IPS DF 6.9 (cell line): ENCODE measurements at regions not wholly inside any gene's neighbourhood (a gene's known extent, or its start where the extent isn't known, plus 50 kb on each side); places are given as distances from the start of the nearest gene placed in this dataset.

ENCODE experiments used
- DNase-seq: peaks from one replicate; pipeline ENCODE4 v3.0.0-alpha.2; 2013; ENCODE audit warnings: low read depth, low spot score
- H3K27ac ChIP-seq: one replicate; pipeline ENCODE4 v1.5.1; 2013; ENCODE audit warnings: low read length, control low read depth
- H3K27me3 ChIP-seq: 2 replicates; pipeline ENCODE4 v1.6.1; 2013; ENCODE audit warnings: mild to moderate bottlenecking, low read length; ENCODE audit not compliant: control insufficient read depth, insufficient read depth
- H3K36me3 ChIP-seq: 2 replicates; pipeline ENCODE4 v1.6.1; 2013; ENCODE audit warnings: low read length; ENCODE audit not compliant: control insufficient read depth, insufficient read depth
- H3K4me1 ChIP-seq: 2 replicates; pipeline ENCODE4 v1.6.1; 2013; ENCODE audit warnings: low read length; ENCODE audit not compliant: control insufficient read depth, insufficient read depth
- H3K4me3 ChIP-seq: 2 replicates; pipeline ENCODE4 v1.5.1; 2013; ENCODE audit warnings: mild to moderate bottlenecking, low read length
- H3K9me3 ChIP-seq: 2 replicates; pipeline ENCODE4 v1.6.1; 2013; ENCODE audit warnings: low read length, inconsistent platforms; ENCODE audit not compliant: control insufficient read depth, insufficient read depth
- WGBS: extraction: QIAGEN DNeasy Blood & Tissue Kit; methylation state at CpG from one replicate; pipeline ENCODE4 v1.1.7; 2013; ENCODE audit warnings: mixed read lengths, missing lambda C conversion rate; ENCODE audit not compliant: insufficient read length, insufficient coverage; 5-methylcytosine and 5-hydroxymethylcytosine counted together

DNA sequence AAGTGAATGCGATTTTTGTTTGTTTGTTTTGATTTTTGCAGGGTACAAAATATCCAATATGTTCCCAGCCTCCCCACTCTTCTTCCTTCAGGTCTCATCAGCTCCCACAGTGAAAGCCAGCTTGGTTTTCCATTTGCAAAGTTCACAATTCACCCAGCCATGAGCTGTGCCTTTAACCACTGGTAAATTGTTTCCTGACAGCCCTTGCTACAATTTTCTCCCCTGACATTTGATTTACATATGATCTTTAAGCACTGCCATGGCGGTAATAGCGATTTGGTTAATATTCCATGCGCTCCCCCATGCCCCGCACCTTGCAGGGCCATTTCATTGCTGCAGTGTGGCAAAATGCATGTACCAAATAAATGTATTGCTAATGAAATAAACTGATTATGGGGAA, 385.9 kb downstream of the MIAT start:
- Histone ChIP-seq H3K27me3 (no peaks in the 10 kb centered on the region), H3K4me3 (no peak overlapping the region), H3K36me3 (no peaks in the 10 kb centered on the region), H3K27ac (no peak overlapping the region), H3K4me1 (no peaks in the 10 kb centered on the region), H3K9me3 (no peaks in the 10 kb centered on the region)
- DNase-seq: no peak
- no CpG with 5 or more reads among the region's 5 CpGs for WGBS

DNA sequence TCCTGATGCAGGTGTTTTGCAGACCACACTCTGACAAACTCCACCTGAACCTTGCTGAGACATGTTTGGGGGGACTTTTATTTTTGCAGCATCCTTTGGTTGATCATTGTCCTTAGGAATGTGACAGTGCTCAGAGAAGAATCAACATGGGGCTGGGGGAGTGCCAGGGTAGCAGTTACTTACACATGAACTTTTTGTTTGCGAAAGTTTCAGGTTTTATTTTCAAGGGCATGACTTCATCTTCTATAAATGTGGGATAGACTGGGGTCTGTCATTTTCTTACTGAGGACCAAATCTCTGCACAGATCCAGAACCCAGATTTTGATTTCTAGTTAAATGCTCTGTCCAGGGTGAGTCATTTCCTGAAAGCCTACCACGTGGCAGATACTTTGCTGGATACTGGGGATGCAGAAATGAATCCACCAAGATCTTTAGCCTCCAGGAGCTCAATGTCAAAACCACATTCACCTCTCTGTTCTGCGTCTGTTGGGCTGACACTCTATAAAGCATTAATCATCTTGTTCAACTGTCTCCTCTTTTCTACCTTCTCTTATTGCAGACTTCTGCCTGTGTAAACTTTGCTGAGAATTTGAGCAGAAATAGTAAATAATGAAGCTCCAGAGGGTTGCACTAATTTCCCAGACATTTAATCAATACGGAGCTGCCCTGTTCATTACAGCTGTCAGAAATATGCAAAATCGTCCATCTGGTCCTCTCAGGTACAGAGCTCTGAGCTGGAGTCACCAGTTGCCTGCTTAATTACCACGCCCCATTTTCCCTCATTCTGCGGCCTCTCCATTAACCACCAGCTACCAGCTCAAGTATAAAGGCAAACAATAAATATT, 387.9 kb downstream of the MIAT start:
- Histone ChIP-seq H3K27ac (no peak overlapping the region), H3K4me3 (no peak overlapping the region), H3K9me3 (no peaks in the 10 kb centered on the region), H3K27me3 (no peaks in the 10 kb centered on the region), H3K4me1 (no peaks in the 10 kb centered on the region), H3K36me3 (no peaks in the 10 kb centered on the region)
- no peak for DNase-seq
- WGBS: no CpG with 5 or more reads among the region's 7 CpGs

DNA sequence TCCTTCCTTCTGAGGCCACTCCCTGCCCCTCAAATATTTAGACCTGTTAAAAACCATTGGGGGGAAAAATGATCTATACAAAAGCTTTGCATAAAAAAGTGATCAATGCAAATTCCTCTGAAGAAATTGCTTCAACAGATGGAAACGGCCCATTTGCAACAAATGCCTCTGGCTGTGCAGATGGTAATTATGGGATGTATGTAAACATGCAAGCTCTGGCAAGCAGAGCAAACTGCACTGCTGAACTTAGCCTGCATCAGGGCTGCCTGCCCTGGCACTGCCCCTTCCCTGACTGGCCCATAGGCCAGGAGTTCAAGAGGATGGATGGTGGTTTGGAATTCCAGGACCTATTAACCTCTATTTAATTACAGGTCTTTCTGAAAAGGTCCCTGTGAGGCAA, 388.7 kb downstream of the MIAT start:
- Histone ChIP-seq H3K36me3 (no peaks in the 10 kb centered on the region), H3K27me3 (no peaks in the 10 kb centered on the region), H3K4me3 (no peak overlapping the region), H3K4me1 (no peaks in the 10 kb centered on the region), H3K9me3 (no peaks in the 10 kb centered on the region), H3K27ac (no peak overlapping the region)
- no CpG with 5 or more reads among the region's 1 CpG for WGBS
- no peak for DNase-seq

DNA sequence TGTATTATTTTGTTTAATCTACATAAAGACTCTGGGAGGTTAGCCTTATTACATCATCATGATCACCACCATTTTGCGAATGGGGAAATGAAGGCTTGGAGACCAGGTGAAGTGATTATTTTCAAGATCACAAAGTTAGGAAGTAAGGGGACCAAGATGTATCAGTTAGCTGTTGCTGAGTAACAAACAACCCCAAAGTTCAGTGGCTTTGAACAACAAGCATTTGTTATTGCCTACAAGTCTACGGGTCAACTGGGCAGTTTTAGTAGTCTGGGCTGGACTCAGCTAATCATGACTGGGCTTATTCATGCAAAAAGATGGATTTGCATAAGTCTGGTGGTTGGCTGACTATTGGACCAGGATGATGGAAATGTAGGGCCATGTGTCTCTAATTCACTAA, 389.2 kb downstream of the MIAT start:
- Histone ChIP-seq H3K4me3 (no peak overlapping the region), H3K36me3 (no peaks in the 10 kb centered on the region), H3K27me3 (no peaks in the 10 kb centered on the region), H3K4me1 (no peaks in the 10 kb centered on the region), H3K9me3 (no peaks in the 10 kb centered on the region), H3K27ac (no peak overlapping the region)
- WGBS: no CpG with 5 or more reads among the region's 2 CpGs
- DNase-seq: no peak

DNA sequence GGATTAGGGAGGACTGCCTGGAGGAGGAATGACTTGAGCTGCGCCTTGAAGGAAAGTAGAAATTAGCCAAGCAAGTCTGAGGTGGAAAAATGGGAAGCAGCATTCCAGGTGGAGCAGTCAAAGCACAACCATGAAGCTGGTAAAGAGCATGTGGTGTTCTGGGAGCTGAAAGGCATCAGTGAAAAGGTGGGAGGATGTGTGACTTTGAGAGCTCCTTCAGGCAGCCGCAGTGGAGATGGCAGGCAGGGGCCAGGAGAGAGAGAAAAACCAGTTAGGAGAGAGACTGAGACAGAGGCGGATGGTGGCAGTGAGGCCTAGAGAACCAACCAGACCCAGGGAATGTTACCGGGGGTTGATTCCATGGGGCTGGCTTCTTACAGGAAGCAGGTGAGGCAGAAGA, 393.4 kb downstream of the MIAT start:
- Histone ChIP-seq H3K4me1 (no peaks in the 10 kb centered on the region), H3K9me3 (no peaks in the 10 kb centered on the region), H3K36me3 (no peaks in the 10 kb centered on the region), H3K4me3 (no peak overlapping the region), H3K27ac (no peak overlapping the region), H3K27me3 (no peaks in the 10 kb centered on the region)
- WGBS: no CpG with 5 or more reads among the region's 4 CpGs
- DNase-seq: no peak

DNA sequence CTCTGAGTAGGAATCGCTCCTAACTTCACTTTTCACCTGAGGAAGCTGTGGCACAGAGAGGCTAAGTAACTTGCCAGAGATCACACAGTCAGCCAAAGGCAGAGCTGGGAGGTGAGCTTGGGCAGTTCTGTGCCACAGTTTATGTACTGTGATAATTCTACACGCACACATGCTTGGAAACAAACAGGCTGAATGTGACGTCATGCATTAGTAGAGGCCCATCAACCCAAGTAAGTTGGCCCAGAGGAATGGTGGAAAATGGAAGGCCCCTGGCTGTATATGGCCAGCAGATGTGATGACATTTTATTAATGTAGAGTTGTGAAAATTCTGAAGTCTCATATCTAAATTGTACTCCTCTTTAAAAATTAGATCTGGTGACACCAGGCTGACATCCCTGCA, 394.0 kb downstream of the MIAT start:
- no peaks in the 10 kb centered on the region for H3K9me3 ChIP-seq
- H3K27me3 ChIP-seq: no peaks in the 10 kb centered on the region
- H3K36me3 ChIP-seq: no peaks in the 10 kb centered on the region
- no CpG with 5 or more reads among the region's 3 CpGs for WGBS
- H3K4me3 ChIP-seq: no peak overlapping the region
- H3K27ac ChIP-seq: no peak overlapping the region
- no peak for DNase-seq
- H3K4me1 ChIP-seq: no peaks in the 10 kb centered on the region

DNA sequence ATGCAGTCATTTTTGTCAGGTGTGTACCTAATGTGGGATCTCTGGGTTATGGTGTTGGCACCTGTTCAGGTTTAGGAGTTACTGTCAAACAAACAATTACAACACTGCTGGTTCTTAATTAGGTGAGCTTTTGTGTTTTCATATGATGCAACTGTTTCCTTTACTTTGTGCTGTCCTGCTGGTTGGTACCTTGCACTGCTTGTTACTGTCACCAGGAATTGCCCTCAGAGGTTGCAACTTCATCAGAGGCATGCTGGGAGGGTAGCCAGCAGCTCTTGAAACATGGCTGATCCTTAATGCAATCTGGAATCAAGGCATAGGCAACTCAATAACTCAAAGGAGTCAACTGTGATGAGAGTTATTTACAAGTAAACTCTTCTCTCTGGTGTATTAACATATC, 400.3 kb downstream of the MIAT start:
- no peaks in the 10 kb centered on the region for H3K36me3 ChIP-seq
- DNase-seq: no peak
- H3K9me3 ChIP-seq: no peaks in the 10 kb centered on the region
- H3K4me1 ChIP-seq: no peaks in the 10 kb centered on the region
- no peak overlapping the region for H3K4me3 ChIP-seq
- H3K27ac ChIP-seq: no peak overlapping the region
- H3K27me3 ChIP-seq: no peaks in the 10 kb centered on the region

DNA sequence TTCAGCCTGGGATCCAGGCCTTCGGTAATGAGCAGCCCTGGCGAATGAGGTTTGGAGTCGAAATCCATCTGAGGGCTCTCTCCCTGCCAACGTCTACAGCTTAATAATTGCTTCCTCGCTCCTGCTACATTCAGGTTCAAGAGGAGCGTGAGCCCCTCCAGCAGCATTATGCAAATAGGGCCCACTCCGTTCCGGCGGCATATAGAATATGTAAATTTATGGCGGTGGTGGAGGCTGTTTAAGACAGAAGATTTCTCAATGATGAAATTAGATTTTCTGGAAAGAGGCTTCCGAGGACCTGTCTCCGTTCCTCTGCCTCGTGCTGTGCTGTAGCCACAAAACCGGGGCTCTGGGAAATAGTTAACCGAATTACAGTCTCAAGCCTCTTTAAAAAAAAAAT, 402.8 kb downstream of the MIAT start:
- no CpG with 5 or more reads among the region's 15 CpGs for WGBS

DNA sequence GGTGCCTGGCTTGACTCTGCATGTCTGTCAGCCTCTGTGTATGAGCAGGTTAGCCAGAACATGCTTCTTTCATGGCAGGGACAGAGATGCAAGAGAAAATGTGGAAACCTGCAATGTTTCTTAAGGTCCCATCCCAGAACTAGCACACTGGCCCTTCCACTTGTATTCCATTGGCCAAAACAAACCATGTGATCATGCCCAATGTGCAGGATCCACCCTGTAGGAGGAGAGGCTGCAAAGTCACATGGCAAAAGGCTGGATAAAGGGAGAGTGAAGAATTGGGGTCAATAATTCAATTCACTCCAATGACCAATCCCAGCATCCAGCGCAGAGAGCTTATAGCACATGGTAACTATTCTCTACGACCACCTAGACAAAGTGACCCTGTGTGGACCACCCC, 405.5 kb downstream of the MIAT start:
- Histone ChIP-seq H3K27ac (no peak overlapping the region), H3K36me3 (no peaks in the 10 kb centered on the region), H3K27me3 (no peaks in the 10 kb centered on the region), H3K4me1 (no peaks in the 10 kb centered on the region), H3K9me3 (no peaks in the 10 kb centered on the region), H3K4me3 (no peak overlapping the region)
- DNase-seq: no peak
- WGBS: no CpG with 5 or more reads among the region's 2 CpGs

More for the DNA sequence above, 402.8 kb downstream of the MIAT start:
- no peaks in the 10 kb centered on the region for H3K36me3 ChIP-seq
- no peaks in the 10 kb centered on the region for H3K9me3 ChIP-seq
- no peak overlapping the region for H3K4me3 ChIP-seq
- no peak for DNase-seq
- no peaks in the 10 kb centered on the region for H3K27me3 ChIP-seq
- H3K4me1 ChIP-seq: no peaks in the 10 kb centered on the region
- no peak overlapping the region for H3K27ac ChIP-seq

DNA sequence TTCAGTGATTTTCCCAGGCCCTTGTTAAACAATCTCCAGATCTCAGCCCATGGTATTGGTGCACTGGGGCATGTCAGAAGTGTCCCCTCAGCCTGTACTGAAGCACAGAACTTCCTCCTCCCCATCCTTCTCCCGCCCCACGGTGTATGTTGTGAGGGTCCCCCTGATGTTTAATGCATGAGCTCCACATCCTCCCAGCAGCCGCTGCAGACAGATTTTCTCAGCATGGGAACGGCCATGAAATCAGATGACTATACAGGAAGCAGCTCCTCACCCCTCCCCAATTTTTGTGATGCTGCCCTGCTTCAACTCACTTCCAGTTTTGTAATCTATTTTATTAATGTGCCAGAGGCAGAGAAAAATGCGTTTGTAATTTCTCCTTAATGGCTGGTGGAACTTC, 406.0 kb downstream of the MIAT start:
- no CpG with 5 or more reads among the region's 5 CpGs for WGBS
- no peaks in the 10 kb centered on the region for H3K9me3 ChIP-seq
- H3K27me3 ChIP-seq: no peaks in the 10 kb centered on the region
- no peak overlapping the region for H3K27ac ChIP-seq
- no peaks in the 10 kb centered on the region for H3K36me3 ChIP-seq
- DNase-seq: no peak
- H3K4me1 ChIP-seq: no peaks in the 10 kb centered on the region
- no peak overlapping the region for H3K4me3 ChIP-seq

DNA sequence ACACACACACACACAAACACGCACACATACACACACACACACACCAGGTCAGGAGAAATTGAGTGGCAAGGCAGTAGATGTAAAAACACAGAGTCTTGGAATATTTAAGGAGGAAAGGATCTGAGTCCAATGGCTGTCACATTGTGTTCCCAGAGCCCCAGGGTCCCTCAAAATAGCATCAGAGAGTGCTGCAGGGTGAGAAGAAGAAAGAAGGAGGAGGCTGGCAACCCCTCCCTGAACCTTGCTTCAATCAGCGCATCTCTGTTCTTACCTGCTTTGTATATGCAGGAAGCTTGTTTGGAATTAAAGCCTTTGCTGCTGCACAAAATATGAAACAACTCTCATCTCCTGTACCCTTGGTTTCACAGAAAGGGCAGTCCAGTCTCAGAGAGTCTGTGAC, 406.5 kb downstream of the MIAT start:
- WGBS: no CpG with 5 or more reads among the region's 2 CpGs
- H3K4me1 ChIP-seq: no peaks in the 10 kb centered on the region
- no peak overlapping the region for H3K4me3 ChIP-seq
- H3K36me3 ChIP-seq: no peaks in the 10 kb centered on the region
- H3K27me3 ChIP-seq: no peaks in the 10 kb centered on the region
- H3K27ac ChIP-seq: no peak overlapping the region
- no peak for DNase-seq
- H3K9me3 ChIP-seq: no peaks in the 10 kb centered on the region
